GM12891 (cell line): ENCODE measurements at regions not wholly inside any gene's neighbourhood (a gene's known extent, or its start where the extent isn't known, plus 50 kb on each side); places are given as distances from the start of the nearest gene placed in this dataset.

Experiments used
- DNase-seq: peaks from one replicate; pipeline ENCODE4 v3.0.0; 2011; ENCODE audit warnings: low spot score; ENCODE audit not compliant: insufficient read length
- FAIRE-seq: peaks from 2 replicates; lab custom pipeline; 2011; peaks lifted over from hg19 to GRCh38; lab: Jason Lieb, UNC
- PAX5 ChIP-seq: IDR thresholded peaks from 2 replicates; pipeline ENCODE4 v1.6.1; 2011; ENCODE audit warnings: low read length, moderate library complexity, mild to moderate bottlenecking; ENCODE audit not compliant: insufficient read depth, severe bottlenecking
- POLR2A ChIP-seq: IDR thresholded peaks from 2 replicates; pipeline ENCODE4 v1.6.1; 2011; ENCODE audit warnings: low read depth, low read length, control low read depth
- SPI1 ChIP-seq: IDR thresholded peaks from 2 replicates; pipeline ENCODE4 v1.6.1; 2011; ENCODE audit warnings: low read depth, low read length, control low read depth
- TAF1 ChIP-seq: IDR thresholded peaks from 2 replicates; pipeline ENCODE4 v1.6.1; 2011; ENCODE audit warnings: low read depth, low read length, control low read depth

GRCh38 chr10:100693821-100694220 lies 51.6 kb upstream of the PAX2 start:
- FAIRE-seq (no peak), DNase-seq (no peak)
- no peak for TF ChIP-seq SPI1
- no peak for TF ChIP-seq PAX5
- TF ChIP-seq TAF1: no peak
- TF ChIP-seq POLR2A: no peak
